ENCODE measurements at regions not wholly inside any gene's neighbourhood (a gene's known extent, or its start where the extent isn't known, plus 50 kb on each side); places are given as distances from the start of the nearest gene placed in this dataset.

GRCh38 chr13:75123428-75123827 lies 358.5 kb downstream of the TBC1D4 start:
- Histone ChIP-seq H4K20me1 (ENCODE audit: insufficient read depth, low read length) (no peaks in the 10 kb centered on the region), H3K9me2 (replicated peaks; ENCODE audit: insufficient read depth, low read length) (no peaks in the 10 kb centered on the region), H3K9me3 (replicated peaks; ENCODE audit: insufficient read depth, low read length) (no peaks in the 10 kb centered on the region), H3K4me1 (ENCODE audit: low read length) (no peaks in the 10 kb centered on the region), H3K79me2 (ENCODE audit: low read length) (no peaks in the 10 kb centered on the region), H3K27ac (ENCODE audit: low read length) (no peak overlapping the region), H3K36me3 (replicated peaks; ENCODE audit: insufficient read depth, low read length) (no peaks in the 10 kb centered on the region), H3K27me3 (replicated peaks; ENCODE audit: insufficient read depth, low read length) (no peaks in the 10 kb centered on the region), H3K4me3 (ENCODE audit: low read length) (no peak overlapping the region), H2AFZ (ENCODE audit: low read length) (no peak overlapping the region), H3K9ac (ENCODE audit: low read length) (no peak overlapping the region), H3F3A (ENCODE audit: insufficient read depth, low read length) (no peaks in the 10 kb centered on the region), H3K4me2 (ENCODE audit: low read depth, low read length) (no peak overlapping the region)
- DNase-seq, result no peak
- TF ChIP-seq EZH2 (optimal IDR thresholded peaks at IDR 0.05; ENCODE audit: low read depth, low read length), result no peak
- no peak for TF ChIP-seq CTCF (IDR thresholded peaks at IDR 0.05; ENCODE audit: low read length)
- no peak for TF ChIP-seq EZH2phosphoT487 (IDR thresholded peaks at IDR 0.05; ENCODE audit: low read length)

- DNase-seq, result no peak
- H3K9me2 ChIP-seq (replicated peaks; ENCODE audit: insufficient read depth, low read length), result no peaks in the 10 kb centered on the region
- H4K20me1 ChIP-seq (ENCODE audit: insufficient read depth, low read length), result no peaks in the 10 kb centered on the region
- no peak overlapping the region for H2AFZ ChIP-seq (ENCODE audit: low read length)
- H3K9me3 ChIP-seq (replicated peaks; ENCODE audit: insufficient read depth, low read length), result no peaks in the 10 kb centered on the region
- H3K4me1 ChIP-seq (ENCODE audit: low read length), result no peaks in the 10 kb centered on the region
- no peaks in the 10 kb centered on the region for H3F3A ChIP-seq (ENCODE audit: insufficient read depth, low read length)
- no peak overlapping the region for H3K4me2 ChIP-seq (ENCODE audit: low read depth, low read length)
- H3K9ac ChIP-seq (ENCODE audit: low read length), result no peak overlapping the region
- no peaks in the 10 kb centered on the region for H3K36me3 ChIP-seq (replicated peaks; ENCODE audit: insufficient read depth, low read length)
- no peak overlapping the region for H3K27ac ChIP-seq (ENCODE audit: low read length)
- H3K4me3 ChIP-seq (ENCODE audit: low read length), result no peak overlapping the region
- H3K79me2 ChIP-seq (ENCODE audit: low read length), result no peaks in the 10 kb centered on the region
- no peaks in the 10 kb centered on the region for H3K27me3 ChIP-seq (replicated peaks; ENCODE audit: insufficient read depth, low read length)
- TF ChIP-seq EZH2 (optimal IDR thresholded peaks at IDR 0.05; ENCODE audit: low read depth, low read length) (no peak), CTCF (IDR thresholded peaks at IDR 0.05; ENCODE audit: low read length) (no peak), EZH2phosphoT487 (IDR thresholded peaks at IDR 0.05; ENCODE audit: low read length) (no peak)
Observed at GRCh38 chr13:75120085-75120484, 361.9 kb downstream of the TBC1D4 start.

- Histone ChIP-seq H2AFZ (ENCODE audit: low read length) (no peak overlapping the region), H3K36me3 (replicated peaks; ENCODE audit: insufficient read depth, low read length) (no peaks in the 10 kb centered on the region), H3K4me1 (ENCODE audit: low read length) (no peaks in the 10 kb centered on the region), H4K20me1 (ENCODE audit: insufficient read depth, low read length) (no peaks in the 10 kb centered on the region), H3K9me3 (replicated peaks; ENCODE audit: insufficient read depth, low read length) (no peaks in the 10 kb centered on the region), H3K9ac (ENCODE audit: low read length) (no peak overlapping the region), H3K4me2 (ENCODE audit: low read depth, low read length) (no peak overlapping the region), H3K9me2 (replicated peaks; ENCODE audit: insufficient read depth, low read length) (no peaks in the 10 kb centered on the region), H3K4me3 (ENCODE audit: low read length) (no peak overlapping the region), H3K79me2 (ENCODE audit: low read length) (no peaks in the 10 kb centered on the region), H3K27me3 (replicated peaks; ENCODE audit: insufficient read depth, low read length) (no peaks in the 10 kb centered on the region), H3F3A (ENCODE audit: insufficient read depth, low read length) (no peaks in the 10 kb centered on the region), H3K27ac (ENCODE audit: low read length) (no peak overlapping the region)
- DNase-seq, result no peak
- TF ChIP-seq EZH2 (optimal IDR thresholded peaks at IDR 0.05; ENCODE audit: low read depth, low read length), result no peak
- no peak for TF ChIP-seq EZH2phosphoT487 (IDR thresholded peaks at IDR 0.05; ENCODE audit: low read length)
- no peak for TF ChIP-seq CTCF (IDR thresholded peaks at IDR 0.05; ENCODE audit: low read length)
Observed at GRCh38 chr13:75115171-75115570, 366.8 kb downstream of the TBC1D4 start.
